GM21360 (cell line): ENCODE measurements at regions not wholly inside any gene's neighbourhood (a gene's known extent, or its start where the extent isn't known, plus 50 kb on each side); places are given as distances from the start of the nearest gene placed in this dataset.

Source experiments
- ATAC-seq: cut with Tn5 transposase; IDR thresholded peaks from one replicate; pipeline ENCODE4 v1.9.1; 2021; ENCODE audit warnings: mild to moderate bottlenecking, moderate library complexity; ENCODE audit not compliant: unreplicated experiment

DNA sequence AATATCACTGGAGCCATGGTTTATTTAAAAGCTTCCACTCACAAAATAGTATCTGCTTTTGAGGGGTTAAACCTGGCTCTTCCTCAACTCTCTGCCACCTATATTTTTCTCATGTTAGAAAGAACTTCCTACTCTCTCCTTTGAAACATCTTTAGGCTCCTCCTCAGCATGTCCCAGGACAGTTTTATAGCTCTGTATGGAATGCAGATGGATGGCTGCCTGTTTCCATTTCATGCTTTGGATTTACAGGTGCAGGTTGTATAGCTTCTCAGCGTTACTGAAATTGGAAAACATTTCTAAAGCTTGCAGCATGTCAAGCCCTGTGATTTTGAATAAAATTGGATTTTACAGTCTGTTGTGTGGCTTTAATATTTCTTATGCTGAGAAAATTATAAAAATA is 314.0 kb downstream of the NDFIP2 start:
- no peak for ATAC-seq

DNA sequence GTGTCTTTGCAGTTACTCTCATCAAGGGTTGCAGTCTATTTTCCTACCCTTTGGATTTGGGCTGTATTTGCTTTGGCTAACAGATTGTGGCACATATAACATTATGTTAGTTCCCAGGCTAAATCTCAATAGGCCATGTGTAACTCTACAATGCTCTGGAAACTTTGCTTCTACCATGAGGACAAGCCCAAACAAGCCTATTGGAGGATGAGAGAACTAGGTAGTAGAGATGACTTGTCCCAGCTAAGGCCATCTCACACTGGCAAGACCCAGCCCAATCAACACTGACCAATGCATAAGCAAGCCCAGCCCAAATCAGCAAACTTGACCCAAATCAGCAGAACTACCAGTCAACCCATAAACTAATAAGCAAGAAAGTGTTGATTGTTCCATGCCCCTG is 311.8 kb downstream of the NDFIP2 start:
- no peak for ATAC-seq

DNA sequence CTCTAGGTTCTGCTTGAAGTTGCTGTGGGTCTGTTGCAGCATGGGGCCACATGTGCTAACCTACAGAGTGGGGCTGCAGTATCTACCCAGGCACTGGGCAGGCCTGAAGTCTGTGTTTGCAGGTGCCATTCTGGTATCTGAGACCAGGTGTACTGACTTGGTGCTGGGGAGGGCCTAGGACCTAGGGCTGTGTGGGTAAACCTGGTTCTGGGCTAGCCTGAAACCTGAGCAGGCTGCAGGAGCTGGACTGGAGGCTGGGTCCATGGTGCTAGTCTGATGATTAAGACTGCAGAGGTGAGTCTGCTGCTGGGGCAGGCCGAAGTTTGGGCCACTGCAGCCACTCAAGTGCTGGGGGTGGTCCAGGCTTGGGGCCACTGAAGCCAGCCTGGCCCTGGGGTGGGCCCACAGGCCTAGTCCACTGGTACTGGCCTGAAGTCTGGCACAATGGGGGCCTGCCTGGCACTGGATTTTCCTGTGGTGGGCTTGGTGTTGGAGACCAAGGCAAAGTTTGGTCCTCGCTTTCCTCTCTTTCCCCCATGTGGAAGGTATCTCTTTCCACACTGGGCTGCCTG is 310.6 kb downstream of the NDFIP2 start:
- no peak for ATAC-seq

DNA sequence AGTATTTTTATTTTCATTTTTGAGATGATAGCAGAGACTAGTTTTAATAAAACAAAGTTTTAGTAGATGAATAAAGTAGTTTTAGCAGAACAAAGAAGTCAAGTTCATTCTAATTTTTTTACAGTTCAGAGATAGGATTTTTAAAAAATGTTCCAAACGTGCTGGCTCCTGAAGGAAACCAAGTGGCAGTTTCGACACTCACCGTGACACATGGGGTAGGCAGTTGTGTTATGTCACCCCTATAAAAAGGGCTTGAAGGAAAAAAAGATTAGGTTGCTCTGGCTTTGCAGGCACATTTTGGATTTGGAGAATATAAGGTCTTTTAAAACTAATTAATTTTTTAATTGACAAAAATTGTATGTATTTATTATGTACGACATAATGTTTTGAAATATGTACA is 305.2 kb downstream of the NDFIP2 start:
- ATAC-seq, result no peak

DNA sequence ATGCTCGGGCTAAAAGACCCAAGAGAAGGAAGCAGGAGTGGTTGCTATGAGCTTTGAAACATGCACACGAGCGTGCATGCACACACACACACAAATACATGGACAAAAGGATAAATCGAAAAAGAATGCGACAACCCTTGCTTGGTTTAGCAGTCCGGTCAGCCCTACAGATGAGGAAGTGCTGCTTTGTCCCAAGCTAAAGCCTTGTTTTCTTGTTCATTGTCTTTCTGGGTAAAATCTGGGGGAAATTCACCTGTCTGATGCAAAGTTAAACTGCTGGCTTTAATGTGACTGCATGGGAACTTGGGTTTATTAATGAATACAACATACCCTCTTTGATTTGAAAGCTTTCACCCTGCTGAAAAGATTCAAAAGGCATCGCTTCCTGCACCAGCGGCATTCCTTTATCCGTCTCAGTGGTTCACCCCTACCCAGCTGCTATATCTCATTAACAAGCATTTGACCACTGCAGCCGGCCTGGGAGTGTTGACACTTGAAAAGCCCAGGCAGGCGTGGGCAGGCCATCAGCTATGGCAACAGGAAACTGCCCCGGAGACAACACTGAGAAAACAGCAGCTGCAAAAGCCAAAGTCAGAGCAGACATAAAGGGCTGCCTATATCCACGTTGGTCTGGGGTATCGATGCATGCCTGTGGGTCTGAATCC is 301.7 kb downstream of the NDFIP2 start:
- no peak for ATAC-seq

DNA sequence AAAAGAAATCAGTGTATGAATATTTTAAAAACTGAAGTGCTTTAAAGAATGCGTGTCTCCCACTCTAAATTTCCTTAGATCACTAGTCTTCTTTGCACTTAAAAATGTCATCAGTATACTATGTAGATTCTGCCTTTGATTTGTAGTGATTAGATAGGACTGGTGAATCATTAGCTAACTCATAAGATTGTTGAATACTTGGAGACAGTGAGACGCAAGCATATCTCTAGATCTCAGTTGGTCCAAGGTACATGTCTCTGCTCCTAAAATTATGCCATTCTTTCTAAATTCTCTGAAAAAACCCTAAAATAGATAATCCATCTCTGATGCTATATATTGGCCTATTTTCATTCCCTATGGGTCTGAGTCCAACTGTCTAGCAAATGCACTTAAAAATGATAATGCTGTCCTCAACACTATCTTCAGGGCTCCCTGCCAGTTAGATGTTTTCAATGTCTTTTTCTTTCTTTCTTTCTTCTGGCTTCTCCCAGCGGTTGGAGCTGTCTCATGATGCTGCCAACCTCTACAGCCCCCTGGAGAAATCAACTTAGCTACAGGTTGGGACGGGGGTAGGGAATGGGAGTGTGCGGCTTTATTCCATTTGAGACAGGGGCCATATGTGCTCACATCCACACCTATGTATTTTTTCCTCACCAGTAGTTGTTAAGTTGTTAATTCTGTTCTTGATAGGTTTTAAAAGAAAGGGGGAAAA is 301.0 kb downstream of the NDFIP2 start:
- ATAC-seq, result no peak

DNA sequence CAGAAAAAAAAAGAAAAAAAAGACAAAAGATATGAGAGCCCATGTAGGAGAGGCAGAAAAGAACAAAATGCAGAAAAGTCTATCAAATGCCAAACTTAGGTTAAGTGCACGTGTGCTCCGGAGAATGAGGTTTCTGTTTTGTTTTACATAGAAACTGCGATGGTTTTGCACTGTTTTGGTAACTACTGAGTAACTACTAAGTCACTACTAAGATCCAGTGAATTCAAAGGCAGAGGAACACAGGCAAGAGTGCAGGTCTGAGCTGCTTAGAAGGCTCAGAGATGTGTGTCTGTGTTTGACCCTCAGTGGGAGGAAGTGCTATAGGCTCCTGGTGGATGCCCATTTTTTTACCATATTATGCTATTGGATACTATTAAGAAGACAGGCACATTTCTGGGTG is 299.3 kb downstream of the NDFIP2 start:
- ATAC-seq, result no peak

DNA sequence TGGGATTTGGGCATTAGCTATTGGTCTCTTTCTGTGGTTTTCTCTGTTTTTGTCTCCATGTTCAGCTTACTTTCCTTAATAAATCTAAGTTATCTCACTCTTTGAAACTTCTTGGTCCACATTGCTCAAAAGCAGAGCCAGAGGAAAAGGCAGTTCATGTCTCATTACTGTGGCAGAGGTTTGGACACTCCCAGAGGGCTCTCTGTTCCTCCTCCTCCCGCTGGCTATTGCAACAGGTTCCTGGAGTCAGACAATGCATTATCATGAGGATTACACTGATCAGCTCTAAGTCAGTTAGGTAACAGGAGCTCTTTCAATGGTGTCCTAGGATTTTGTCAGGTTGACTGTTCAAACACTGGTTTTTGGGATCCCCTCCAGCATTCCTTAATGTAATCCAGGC is 298.8 kb downstream of the NDFIP2 start:
- ATAC-seq, result no peak

DNA sequence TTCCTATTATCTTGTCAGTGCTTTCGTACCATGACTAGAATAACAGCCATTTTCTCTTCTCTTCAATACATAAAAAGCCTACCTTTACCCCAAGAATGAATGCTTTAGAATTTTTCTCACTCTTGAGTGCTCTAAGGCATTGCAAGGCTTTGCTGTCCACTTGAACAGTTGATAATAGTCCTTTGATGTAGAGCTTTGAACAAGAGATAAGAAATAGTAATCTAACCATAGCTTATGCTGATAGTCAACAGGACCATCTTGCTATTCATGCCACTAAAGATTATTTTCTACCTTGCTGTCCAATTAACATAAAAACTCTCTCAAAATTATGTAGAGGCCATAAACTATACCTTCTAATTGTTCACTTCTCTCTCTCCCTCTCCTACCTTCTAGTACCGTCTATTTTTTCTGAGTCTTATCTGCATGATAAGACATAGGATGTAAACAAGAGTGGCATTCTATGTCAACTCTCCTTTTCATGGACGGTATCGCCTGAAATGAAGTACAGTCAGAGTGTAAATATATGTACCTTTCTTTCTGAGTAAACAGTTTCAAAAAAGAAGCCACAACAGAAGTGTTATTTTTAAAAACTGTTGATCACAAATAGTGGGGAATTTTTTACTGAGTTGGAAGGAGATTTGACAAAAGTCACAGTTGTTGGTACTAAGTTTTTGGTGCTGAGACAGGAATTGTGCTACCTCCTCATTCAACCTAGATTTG is 297.9 kb downstream of the NDFIP2 start:
- no peak for ATAC-seq

DNA sequence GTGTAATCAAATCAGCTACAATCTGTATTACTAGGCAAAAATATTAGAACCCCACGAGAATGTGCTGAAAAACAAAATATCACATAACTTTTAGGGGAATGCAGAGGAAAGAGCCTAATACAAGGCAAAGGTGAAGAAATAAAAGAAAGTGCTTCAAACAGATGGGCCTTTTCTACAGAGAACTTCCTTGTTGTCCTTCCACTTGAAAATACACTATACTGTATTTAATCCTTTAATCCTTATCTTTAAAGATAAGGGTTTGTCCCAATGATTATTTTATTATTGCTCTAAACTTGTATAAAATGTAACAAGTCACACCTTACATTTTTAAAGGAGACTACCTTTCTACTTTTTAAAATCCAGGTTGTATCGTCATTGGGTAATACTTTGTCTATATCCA is 296.5 kb downstream of the NDFIP2 start:
- ATAC-seq, result no peak

DNA sequence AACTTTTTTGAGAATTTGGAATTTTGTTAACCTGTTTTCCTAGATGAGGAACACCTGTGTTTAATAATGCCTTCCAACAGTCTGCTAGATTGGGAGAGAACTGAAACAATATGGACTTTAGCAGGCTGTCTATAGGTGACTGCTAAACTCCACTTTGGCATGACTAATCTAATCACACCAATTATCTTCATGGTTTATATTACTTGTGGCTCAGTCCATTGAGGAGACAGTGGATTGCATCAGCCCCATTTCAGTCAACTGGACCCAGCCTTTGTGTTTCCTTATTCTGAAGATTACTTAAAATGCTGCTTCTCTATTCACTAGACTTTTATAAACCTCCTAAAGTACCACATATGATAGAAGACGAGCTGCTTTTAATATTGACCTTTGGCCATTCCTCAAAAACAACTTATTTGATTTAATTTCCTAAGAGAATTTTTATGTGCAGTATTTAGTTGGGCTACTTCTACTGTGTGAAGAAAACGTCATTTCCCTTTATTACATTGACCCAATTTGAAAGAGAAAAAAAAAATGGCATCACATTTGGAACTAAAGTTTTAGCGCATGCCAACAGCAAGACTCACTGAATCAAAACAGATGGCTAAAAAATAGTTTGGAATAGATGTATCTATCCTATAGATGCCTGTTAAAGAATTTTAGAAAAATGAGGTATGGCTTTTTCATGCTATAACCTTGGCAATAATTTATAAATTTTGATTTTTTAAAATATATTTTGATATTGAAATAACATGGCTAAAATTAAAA is 295.8 kb downstream of the NDFIP2 start:
- ATAC-seq, result no peak

DNA sequence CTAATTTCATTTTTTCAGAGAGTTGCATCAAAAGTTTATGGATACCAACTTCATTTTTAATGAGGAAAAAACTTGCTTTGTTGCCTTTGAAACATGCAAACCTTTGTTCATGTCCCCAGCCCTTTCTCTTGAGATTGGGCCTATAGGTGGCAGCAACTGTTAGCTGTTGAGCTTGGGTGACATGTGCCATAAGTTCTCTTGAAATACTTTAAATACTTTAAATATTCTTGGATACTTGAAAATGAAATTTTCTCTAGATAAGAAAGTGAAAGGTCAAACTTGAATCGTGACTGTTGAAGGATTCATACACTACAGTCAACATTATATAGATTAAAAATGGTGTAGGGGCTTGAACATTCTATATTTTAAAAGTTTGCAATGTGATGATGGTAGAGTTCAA is 294.9 kb downstream of the NDFIP2 start:
- ATAC-seq, result peak; percentile 55

DNA sequence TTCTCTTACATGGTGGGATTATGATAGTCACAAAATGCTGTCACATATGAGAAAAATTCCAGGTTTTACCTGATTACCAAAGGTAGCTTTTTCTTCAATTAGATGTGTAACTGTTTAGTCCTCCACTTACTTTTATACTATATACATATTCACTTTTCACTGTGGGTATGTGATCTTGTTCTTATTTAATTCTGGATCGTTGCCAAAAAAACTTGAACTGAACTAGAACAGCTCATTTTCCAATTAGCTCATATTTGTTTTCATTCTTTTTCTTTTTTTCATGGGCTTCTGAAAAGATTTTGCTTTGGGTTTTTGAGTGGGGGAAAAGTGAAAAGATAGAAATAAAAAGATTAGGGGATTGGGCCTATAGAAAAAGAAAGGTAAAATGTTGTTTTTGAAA is 291.9 kb downstream of the NDFIP2 start:
- ATAC-seq, result no peak

DNA sequence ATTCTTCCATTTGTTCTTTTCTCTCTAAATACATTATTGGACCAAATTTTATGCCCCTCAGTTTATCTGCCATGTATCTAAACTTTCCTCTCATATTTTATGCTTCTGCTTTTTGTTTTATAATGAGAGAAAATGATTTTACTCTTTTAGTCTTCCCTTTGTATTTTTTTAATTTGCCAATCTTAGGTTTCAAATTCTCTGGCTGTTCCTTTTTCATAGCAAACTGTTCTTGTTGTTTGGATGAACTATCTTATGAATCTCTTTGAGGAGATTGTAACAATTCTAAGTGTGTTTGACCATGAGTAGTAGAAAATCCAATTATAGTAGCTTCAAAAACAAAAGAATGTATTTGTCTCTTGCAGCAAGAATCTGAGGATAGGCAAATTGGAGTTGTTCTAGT is 290.5 kb downstream of the NDFIP2 start:
- ATAC-seq, result no peak

DNA sequence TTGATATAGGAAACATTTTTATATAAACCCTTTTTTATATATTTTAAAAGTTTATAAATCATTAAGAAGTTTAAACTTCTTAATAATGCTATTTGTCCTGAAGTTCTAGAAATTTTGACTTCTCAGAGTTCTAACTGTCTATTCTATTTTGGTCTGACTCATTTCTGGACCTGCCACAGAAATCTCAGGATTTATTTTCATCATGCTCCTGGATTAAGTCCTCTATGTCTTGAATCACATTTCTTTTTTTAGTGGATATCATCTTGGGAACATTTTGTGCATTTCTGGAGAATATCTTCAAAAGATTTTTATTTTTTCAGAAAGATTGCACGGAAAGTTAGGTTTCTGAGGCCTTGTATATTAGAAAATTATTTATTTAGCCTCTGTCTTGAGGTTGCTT is 289.1 kb downstream of the NDFIP2 start:
- ATAC-seq, result no peak

DNA sequence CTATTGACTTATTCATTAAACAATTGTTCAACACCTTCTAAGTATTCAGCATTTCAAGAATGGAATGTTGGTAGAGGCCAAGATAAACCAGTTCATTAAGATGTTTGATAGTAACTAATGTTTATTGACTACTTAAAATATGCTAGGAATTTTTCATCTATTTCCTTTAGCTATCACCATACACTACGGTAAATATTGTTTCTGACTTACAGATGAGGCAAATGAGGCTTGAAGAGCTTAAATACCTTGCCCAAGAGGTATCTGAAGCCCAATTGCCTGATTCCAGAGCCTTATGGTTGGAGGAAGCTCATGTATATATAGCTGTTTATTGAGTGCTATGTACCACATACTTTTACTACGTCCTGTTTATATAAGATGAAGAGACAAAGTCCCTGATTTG is 286.2 kb downstream of the NDFIP2 start:
- ATAC-seq, result no peak

DNA sequence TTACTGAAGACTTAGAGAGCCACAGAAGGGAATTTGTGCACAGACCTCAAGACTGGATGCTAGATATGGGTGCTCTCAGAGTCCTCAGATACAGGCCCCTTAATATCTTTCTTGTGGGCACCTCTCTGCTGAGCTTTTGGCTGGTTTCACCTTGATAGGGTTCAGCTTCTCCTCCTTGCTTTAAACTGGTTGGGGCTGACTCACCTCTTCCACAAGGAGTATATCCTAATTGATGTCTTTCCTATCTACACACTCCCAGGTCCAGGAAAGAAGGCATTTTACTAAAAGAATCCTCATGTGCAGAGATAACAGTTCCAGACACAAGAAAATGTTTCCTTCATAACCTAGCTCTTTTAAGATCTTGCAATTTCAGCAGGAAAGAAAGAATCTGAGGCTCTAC is 284.4 kb downstream of the NDFIP2 start:
- no peak for ATAC-seq

DNA sequence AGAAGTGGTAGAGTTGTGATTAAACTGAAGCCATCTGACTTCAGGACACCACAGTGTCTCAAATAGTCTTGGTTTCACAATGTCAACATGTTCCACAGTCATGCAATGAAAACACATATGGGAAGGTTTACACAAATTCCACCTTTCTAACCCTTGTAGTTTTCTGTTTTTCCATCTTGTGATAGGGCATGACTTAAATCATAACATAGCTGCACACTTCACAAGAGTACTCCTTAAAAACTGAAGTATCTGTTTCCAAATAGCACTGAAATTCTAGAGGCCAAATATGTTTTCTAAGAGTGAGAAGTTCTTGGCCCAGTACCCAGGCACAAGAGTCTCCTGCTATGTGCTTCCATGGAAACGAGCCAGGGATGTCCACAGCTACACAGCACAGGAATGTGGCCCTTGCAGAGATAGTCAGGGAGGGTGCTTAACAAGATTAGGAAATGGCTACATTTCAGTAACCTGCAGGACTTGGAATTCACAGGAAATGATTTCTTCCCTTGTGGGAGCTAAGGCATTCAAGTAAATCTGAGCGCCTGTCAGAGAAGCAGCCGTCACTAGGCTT is 269.1 kb downstream of the NDFIP2 start:
- no peak for ATAC-seq

DNA sequence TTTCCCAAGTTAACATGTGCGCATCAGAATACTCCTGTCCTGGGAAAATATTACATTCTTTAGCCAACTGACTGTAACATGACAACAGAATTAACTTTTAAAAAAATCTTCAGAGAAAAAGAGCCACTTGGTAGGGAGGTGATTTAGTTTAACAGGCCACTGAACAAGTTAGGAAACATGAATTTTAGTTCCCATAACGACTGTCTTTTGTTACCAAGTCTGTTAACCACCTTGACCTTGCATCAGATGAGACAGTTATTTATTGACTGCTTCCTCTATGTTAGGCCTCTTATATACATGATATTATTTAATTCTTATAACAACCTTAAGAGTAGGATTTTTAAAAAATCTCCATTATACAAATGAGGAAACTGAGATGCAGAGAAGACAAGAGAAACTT is 268.6 kb downstream of the NDFIP2 start:
- no peak for ATAC-seq

DNA sequence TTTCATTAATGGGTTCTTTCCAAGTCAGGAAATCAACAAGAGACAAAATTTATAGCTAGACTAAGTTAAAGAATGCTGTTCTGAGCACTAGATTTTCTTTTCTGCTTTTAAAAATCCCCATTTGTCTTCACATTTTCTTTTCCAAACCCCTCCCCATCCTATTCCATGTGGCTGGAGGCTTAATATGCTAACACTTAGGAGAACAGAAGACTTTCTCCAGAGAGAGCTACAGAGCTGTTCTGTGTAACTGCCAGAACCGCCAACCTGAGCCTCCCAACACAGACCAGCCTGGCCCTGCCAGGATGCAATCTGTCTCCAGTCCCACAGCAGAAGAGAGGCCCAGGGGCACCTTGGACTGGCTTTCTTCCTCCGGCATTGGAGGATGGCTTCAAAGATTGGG is 264.1 kb downstream of the NDFIP2 start:
- ATAC-seq, result no peak

DNA sequence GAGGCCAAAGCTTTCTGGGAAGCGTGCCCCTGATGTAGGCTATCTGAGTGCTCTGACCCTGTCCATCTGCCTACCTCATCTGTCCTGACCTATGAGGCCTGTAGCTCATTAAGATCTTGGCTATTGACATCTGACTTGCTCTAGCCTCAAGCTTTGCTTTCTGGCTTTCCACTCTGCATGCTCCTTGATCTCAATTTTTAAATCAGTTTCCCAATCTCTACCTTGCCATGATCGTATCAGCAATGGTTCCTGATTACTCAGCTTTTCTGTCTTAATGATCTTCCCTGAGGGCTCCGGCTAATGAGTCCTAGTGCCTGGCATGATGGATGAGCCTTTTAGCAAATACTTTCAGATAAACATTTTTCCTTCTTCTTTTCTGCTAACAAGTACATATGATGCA is 262.0 kb downstream of the NDFIP2 start:
- ATAC-seq, result no peak
